HG03135 (cell line): ENCODE measurements at regions not wholly inside any gene's neighbourhood (a gene's known extent, or its start where the extent isn't known, plus 50 kb on each side); places are given as distances from the start of the nearest gene placed in this dataset.
"Not testable (repeated sequence)": the region's sequence is repeated elsewhere in the genome, so short reads cannot be mapped to it uniquely, and the experiment has no call there.

ENCODE experiments used
- ATAC-seq: cut with Tn5 transposase; IDR thresholded peaks from one replicate; pipeline ENCODE4 v1.9.1; 2021; ENCODE audit warnings: mild to moderate bottlenecking, moderate library complexity; ENCODE audit not compliant: unreplicated experiment

GRCh38 chr13:33410619-33411018 is 125.1 kb upstream of the STARD13 start:
- no peak for ATAC-seq

- no peak for ATAC-seq
These were observed 125.8 kb upstream of the STARD13 start for GRCh38 chr13:33411312-33411711.

GRCh38 chr13:33415822-33416221 is 130.3 kb upstream of the STARD13 start:
- ATAC-seq: no peak

GRCh38 chr13:33418224-33418953 is 132.8 kb upstream of the STARD13 start:
- ATAC-seq: not testable (repeated sequence)

GRCh38 chr13:33420117-33420516 is 134.6 kb upstream of the STARD13 start:
- not testable (repeated sequence) for ATAC-seq

- ATAC-seq: no peak
These were observed 140.6 kb upstream of the STARD13 start for GRCh38 chr13:33426131-33426530.

- ATAC-seq: no peak
These were observed 147.8 kb upstream of the STARD13 start for GRCh38 chr13:33433316-33433715.

- no peak for ATAC-seq
These were observed 149.1 kb upstream of the STARD13 start for GRCh38 chr13:33434676-33435075.

- ATAC-seq: no peak
These were observed 149.7 kb upstream of the STARD13 start for GRCh38 chr13:33435207-33435606.

GRCh38 chr13:33438918-33439317 is 153.4 kb upstream of the STARD13 start:
- no peak for ATAC-seq

- ATAC-seq: no peak
These were observed 155.5 kb upstream of the STARD13 start for GRCh38 chr13:33441015-33441414.

- no peak for ATAC-seq
These were observed 159.5 kb upstream of the STARD13 start for GRCh38 chr13:33445024-33445423.

- no peak for ATAC-seq
These were observed 159.9 kb upstream of the STARD13 start for GRCh38 chr13:33445476-33445875.

GRCh38 chr13:33446821-33447725 is 161.5 kb upstream of the STARD13 start:
- ATAC-seq: no peak

GRCh38 chr13:33448889-33449288 is 163.3 kb upstream of the STARD13 start:
- no peak for ATAC-seq

- ATAC-seq: no peak
These were observed 165.6 kb upstream of the STARD13 start for GRCh38 chr13:33450956-33451709.

- no peak for ATAC-seq
These were observed 167.4 kb upstream of the STARD13 start for GRCh38 chr13:33452873-33453517.

- no peak for ATAC-seq
These were observed 168.4 kb upstream of the STARD13 start for GRCh38 chr13:33453936-33454335.

GRCh38 chr13:33454844-33455705 is 169.5 kb upstream of the STARD13 start:
- ATAC-seq: no peak

- ATAC-seq: no peak
These were observed 174.1 kb upstream of the STARD13 start for GRCh38 chr13:33459702-33460101.
